Pancreas (tissue), 10 donors: ENCODE measurements at regions not wholly inside any gene's neighbourhood (a gene's known extent, or its start where the extent isn't known, plus 50 kb on each side); places are given as distances from the start of the nearest gene placed in this dataset.
A peak's percentile ranks its signal among the peaks of the same experiment; 100 is the strongest.

ENCODE experiments used
- ATAC-seq, 4 donors: fragments of 200-7000 bp; cut with Tn5 transposase; one replicate each; pipeline versions ENCODE4 v1.8.0 to v1.9.1; 2020; ENCODE audit warnings: mild to moderate bottlenecking in 4 of 4, moderate library complexity in 4 of 4
- DNase-seq, 6 donors: peaks; one replicate each; pipeline ENCODE4 v3.0.0-alpha.2; 2020
- FAIRE-seq: peaks from 2 replicates; lab custom pipeline; 2012; peaks lifted over from hg19 to GRCh38; lab: Jason Lieb, UNC
- H3K27ac ChIP-seq, 4 donors: fragments of 200-600 bp; sonication (generic); 1 replicate in 3 of 4; 2 replicates in 1 of 4; pipeline versions ENCODE4 v1.5.0 to v1.8.0; 2020
- H3K27me3 ChIP-seq, 4 donors: fragments of 200-600 bp; one replicate each; pipeline ENCODE4 v1.8.0; 2021
- H3K36me3 ChIP-seq, 3 donors: fragments of 200-600 bp; sonication (generic) in 1 of 3; one replicate each; pipeline versions ENCODE4 v1.5.0 to v1.8.0; 2020 to 2021
- H3K4me1 ChIP-seq, 3 donors: fragments of 200-600 bp; one replicate each; pipeline ENCODE4 v1.8.0; 2021
- H3K4me3 ChIP-seq, 4 donors: fragments of 200-600 bp; sonication (generic) in 2 of 4; one replicate each; pipeline versions ENCODE4 v1.5.0 to v1.8.0; 2020 to 2021
- H3K9me3 ChIP-seq, 4 donors: fragments of 200-600 bp; one replicate each; pipeline ENCODE4 v1.8.0; 2021
- CTCF ChIP-seq, 4 donors: fragments of 200-600 bp; sonication (generic) in 3 of 4; IDR thresholded peaks; one replicate each; pipeline versions ENCODE4 v1.5.0 to v1.8.0; 2021; ENCODE audit warnings: antibody characterized with exemption in 4 of 4
- WGBS, 2 donors: extraction: QIAGEN DNeasy Blood & Tissue Kit; methylation state at CpG; one replicate each; pipeline ENCODE4 v1.1.7; 2013; 5-methylcytosine and 5-hydroxymethylcytosine counted together
- intact Hi-C, 3 donors: fragments of 100-400 bp; cut with DNase I; formaldehyde crosslinking; loops; one replicate each; pipeline versions ENCODE4 v1.11.1 to v1.14.2; 2022
- donor health status: healthy with polysubstance abuse.
- donor health status: DM: no; HTN: no; CAD: no; lungs with moderate emphysema.
- donor health status: DM: no; HTN: no; CAD: no.
- donor health status: control.
- donor health status: control.
- donor health status: Bipolar disorder and iron deficiency.
- donor health status: DM: yes; HTN: yes; CAD: no.
- donor health status: DM: no; HTN: no; CAD: no.
- donor health status: DM: no; HTN: no; CAD: no.
- donor health status: DM: yes; HTN: yes; CAD: no.

GRCh38 chrX:121504153-121504552, 456.7 kb downstream of the GLUD2 start:
- H3K27ac ChIP-seq, result no peak overlapping the region
- no peak for TF ChIP-seq CTCF (IDR thresholded peaks at IDR 0.05)
- no peaks in the 10 kb centered on the region for H3K27me3 ChIP-seq
- H3K9me3 ChIP-seq, result no peaks in the 10 kb centered on the region
- intact Hi-C loops, result no loop called here
- H3K36me3 ChIP-seq, result no peaks in the 10 kb centered on the region
- H3K4me1 ChIP-seq, result no peaks in the 10 kb centered on the region
- 72 to 82% methylated on average over 6 of the region's 6 CpGs for WGBS, 2 donors
- ATAC-seq, result no peak
- no peak overlapping the region for H3K4me3 ChIP-seq
- no peak for DNase-seq
- FAIRE-seq, result no peak

GRCh38 chrX:121546317-121546716, 498.9 kb downstream of the GLUD2 start:
- no peak for TF ChIP-seq CTCF (IDR thresholded peaks at IDR 0.05)
- Histone ChIP-seq H3K36me3 (no peaks in the 10 kb centered on the region), H3K9me3 (no peaks in the 10 kb centered on the region), H3K27ac (no peak overlapping the region), H3K4me1 (no peaks in the 10 kb centered on the region), H3K27me3 (peaks cover 0 to 9% (median 0%) of the 10 kb centered on the region in 4 donors), H3K4me3 (no peak overlapping the region)
- 66 to 71% methylated on average over 1 of the region's 1 CpG for WGBS, 2 donors
- ATAC-seq, result no peak
- DNase-seq, result no peak
- no peak for FAIRE-seq
- intact Hi-C loops, result no loop called here

- no peak for DNase-seq
- TF ChIP-seq CTCF (IDR thresholded peaks at IDR 0.05), result no peak
- Histone ChIP-seq H3K27me3 (no peaks in the 10 kb centered on the region), H3K9me3 (no peaks in the 10 kb centered on the region), H3K27ac (no peak overlapping the region), H3K36me3 (no peaks in the 10 kb centered on the region), H3K4me3 (no peak overlapping the region), H3K4me1 (no peaks in the 10 kb centered on the region)
- FAIRE-seq, result no peak
- 51 to 66% methylated on average over 2 of the region's 2 CpGs for WGBS, 2 donors
- no peak for ATAC-seq
- intact Hi-C loops, result no loop called here
Measured at GRCh38 chrX:121558886-121559285, 511.5 kb downstream of the GLUD2 start.

GRCh38 chrX:121562616-121563015, 515.2 kb downstream of the GLUD2 start:
- no peak for DNase-seq
- TF ChIP-seq CTCF (IDR thresholded peaks at IDR 0.05), result no peak
- FAIRE-seq, result peak; percentile 26
- no peaks in the 10 kb centered on the region for H3K9me3 ChIP-seq
- H3K27me3 ChIP-seq, result peaks cover 0 to 6% (median 0%) of the 10 kb centered on the region in 4 donors
- H3K27ac ChIP-seq, result no peak overlapping the region
- no peaks in the 10 kb centered on the region for H3K36me3 ChIP-seq
- no peak overlapping the region for H3K4me3 ChIP-seq
- intact Hi-C loops, result no loop called here
- ATAC-seq, result no peak
- no peaks in the 10 kb centered on the region for H3K4me1 ChIP-seq

GRCh38 chrX:121569609-121570008, 522.2 kb downstream of the GLUD2 start:
- no peaks in the 10 kb centered on the region for H3K9me3 ChIP-seq
- TF ChIP-seq CTCF (IDR thresholded peaks at IDR 0.05), result no peak
- H3K27ac ChIP-seq, result no peak overlapping the region
- no peak overlapping the region for H3K4me3 ChIP-seq
- DNase-seq, result no peak
- WGBS, 2 donors, result 62 to 82% methylated on average over 4 of the region's 4 CpGs
- ATAC-seq, result no peak
- peaks cover 0 to 6% (median 0%) of the 10 kb centered on the region in 4 donors for H3K27me3 ChIP-seq
- H3K4me1 ChIP-seq, result no peaks in the 10 kb centered on the region
- H3K36me3 ChIP-seq, result no peaks in the 10 kb centered on the region
- no peak for FAIRE-seq
- intact Hi-C loops, result no loop called here
